HG03060 (cell line): ENCODE measurements at regions not wholly inside any gene's neighbourhood (a gene's known extent, or its start where the extent isn't known, plus 50 kb on each side); places are given as distances from the start of the nearest gene placed in this dataset.

ENCODE experiments used
- ATAC-seq: cut with Tn5 transposase; IDR thresholded peaks from one replicate; pipeline ENCODE4 v1.9.1; 2021; ENCODE audit warnings: low read depth, moderate number of reproducible peaks; ENCODE audit not compliant: unreplicated experiment

- ATAC-seq: no peak
These were observed 401.3 kb downstream of the BRINP1 start for GRCh38 chr9:118967901-118968300.

GRCh38 chr9:118975736-118976135, 393.5 kb downstream of the BRINP1 start:
- no peak for ATAC-seq

GRCh38 chr9:118976160-118976559, 393.1 kb downstream of the BRINP1 start:
- ATAC-seq: no peak

DNA sequence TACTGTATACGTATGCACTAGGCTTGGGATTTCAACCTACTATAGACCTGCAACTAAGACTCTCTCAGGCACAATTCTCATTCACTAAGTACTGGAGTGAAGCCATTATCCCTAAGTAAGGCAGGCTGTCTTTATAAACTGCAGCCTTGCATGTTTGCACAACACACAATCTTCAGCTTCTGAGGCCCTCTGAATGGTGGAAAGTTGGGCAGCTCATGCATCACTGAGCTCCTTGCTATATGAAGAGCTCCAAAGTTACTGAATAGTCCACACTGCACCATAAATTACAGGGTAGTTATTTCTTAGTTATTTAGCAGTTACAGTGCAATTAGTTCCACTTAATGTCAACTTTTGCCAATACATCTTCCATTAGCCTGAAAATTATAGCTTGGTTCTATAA, 384.6 kb downstream of the BRINP1 start:
- ATAC-seq: no peak

GRCh38 chr9:118985851-118986250, 383.4 kb downstream of the BRINP1 start:
- ATAC-seq: no peak

- no peak for ATAC-seq
These were observed 382.1 kb downstream of the BRINP1 start for GRCh38 chr9:118987167-118987566.

DNA sequence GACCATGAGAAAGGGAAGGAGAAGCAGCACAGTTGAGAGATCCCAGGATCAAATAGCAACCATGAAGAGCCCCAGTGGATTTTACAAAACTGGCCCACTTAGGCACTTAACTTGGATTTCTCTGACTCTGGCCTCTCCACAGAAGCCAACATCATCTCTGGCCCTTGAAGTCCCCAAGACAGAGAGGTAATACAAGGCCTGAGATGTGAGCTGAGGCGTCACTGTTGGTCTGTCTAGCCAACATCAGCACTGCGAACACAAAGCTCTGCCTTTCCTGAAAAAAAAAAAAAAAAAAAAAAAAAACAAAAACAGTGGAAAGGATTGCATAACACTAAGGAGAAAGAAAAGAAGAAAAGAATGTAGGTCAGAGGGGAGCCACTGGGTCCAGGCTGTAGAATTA, 378.3 kb downstream of the BRINP1 start:
- ATAC-seq: no peak

GRCh38 chr9:118991366-118992285, 377.6 kb downstream of the BRINP1 start:
- no peak for ATAC-seq

DNA sequence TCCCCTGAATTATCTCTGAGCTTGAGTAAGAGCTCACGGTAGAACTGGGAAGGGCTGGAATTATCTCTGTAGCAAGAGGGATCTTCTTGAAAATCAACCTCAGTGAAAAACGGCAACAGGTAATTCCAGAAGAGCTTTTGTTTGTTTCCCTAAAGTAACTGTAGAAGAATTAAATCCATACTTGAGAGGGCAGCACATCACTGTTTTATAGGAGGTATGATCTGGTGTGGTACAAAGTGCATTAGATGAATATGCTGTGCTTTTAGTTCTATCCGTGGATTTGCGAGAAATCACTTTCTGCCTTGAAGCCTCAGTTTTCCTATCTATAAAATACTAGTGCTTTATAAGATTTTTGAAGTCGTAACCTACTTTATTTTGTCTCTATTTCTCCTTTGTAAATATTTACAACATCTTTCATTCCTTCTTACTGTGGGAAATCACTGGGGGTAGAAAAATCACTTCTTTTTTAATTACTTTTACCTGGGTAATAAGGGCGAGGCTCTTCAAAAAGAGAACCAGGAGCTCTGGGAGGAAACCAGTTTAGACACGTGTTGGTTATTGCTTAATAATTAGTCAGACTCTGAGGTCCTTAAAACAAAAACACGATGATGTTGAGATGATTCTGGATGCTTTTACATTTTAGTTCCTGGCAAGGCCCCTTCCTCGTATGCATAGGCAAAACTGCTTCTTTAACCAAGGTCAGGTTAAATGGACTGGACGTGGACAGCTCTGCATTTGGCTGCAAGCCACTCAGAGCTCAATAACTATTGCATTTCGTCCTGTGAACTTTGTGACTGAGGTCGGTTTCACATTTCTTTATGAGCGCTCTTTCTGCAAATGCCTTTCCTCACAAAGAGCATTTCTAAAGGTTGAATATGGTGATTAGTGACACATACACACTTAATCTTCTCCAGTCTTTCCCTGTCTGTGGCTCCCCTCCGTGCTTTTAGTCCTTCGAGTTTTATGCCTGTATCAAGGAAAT, 376.1 kb downstream of the BRINP1 start:
- ATAC-seq: no peak

GRCh38 chr9:118993965-118994364, 375.3 kb downstream of the BRINP1 start:
- ATAC-seq: no peak

DNA sequence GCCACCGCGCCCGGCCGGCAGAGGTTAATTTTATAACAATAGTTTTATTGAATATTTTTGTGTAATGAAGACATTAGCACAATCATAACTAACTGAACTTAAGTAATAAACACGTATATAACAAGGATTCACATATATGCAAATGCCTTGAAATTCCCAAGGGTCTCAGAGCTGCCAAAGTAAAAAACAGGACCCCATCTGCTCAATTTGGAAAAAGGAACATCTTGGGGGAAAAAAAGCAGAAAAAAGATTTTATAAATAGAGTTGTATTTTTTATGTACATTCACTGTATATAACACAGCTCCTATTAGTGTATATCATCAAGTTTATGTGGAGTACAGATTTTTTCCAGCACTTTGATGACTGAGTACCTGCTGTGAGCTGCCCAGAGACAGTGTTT, 366.7 kb downstream of the BRINP1 start:
- no peak for ATAC-seq

DNA sequence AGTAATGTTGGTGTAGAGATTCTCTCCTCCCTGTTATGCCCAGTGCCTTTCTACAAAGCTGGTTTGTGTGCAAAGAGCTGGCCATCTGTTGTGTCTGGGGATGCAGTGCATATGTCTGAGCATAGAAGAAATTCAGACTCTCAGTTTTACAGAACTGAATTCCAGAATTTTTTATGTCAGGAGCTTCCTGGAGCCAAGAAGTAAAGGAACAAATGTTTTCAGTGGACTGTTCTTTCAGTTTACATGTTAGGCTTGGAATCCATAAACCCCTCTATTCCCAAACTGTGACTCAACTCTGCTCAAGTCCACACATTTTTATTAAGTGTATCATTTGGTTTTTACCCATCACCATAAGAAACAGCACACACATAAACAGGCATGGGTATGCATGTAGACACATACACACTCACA, 366.0 kb downstream of the BRINP1 start:
- no peak for ATAC-seq

GRCh38 chr9:119003882-119004617, 365.2 kb downstream of the BRINP1 start:
- no peak for ATAC-seq

DNA sequence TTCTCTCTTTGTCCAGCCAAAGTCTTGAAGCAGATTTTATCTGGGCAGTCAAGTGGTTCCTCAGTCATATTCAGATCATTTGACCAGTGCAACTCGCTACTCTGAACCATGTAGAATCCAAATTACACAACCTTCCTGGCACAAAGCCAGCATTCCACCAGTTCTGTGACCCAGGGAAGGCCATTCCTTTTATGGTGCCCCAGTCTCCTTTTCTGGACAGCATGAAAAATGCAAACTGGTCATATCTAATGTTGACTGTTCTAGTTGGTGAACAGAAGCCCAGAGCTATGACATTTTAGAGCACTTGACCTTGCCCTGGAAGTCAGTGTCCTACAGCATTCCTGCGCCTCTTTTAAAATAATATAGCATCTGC, 364.6 kb downstream of the BRINP1 start:
- ATAC-seq: no peak

GRCh38 chr9:119005162-119005561, 364.1 kb downstream of the BRINP1 start:
- no peak for ATAC-seq

GRCh38 chr9:119009249-119009648, 360.0 kb downstream of the BRINP1 start:
- ATAC-seq: no peak

GRCh38 chr9:119020284-119020683, 349.0 kb downstream of the BRINP1 start:
- no peak for ATAC-seq

DNA sequence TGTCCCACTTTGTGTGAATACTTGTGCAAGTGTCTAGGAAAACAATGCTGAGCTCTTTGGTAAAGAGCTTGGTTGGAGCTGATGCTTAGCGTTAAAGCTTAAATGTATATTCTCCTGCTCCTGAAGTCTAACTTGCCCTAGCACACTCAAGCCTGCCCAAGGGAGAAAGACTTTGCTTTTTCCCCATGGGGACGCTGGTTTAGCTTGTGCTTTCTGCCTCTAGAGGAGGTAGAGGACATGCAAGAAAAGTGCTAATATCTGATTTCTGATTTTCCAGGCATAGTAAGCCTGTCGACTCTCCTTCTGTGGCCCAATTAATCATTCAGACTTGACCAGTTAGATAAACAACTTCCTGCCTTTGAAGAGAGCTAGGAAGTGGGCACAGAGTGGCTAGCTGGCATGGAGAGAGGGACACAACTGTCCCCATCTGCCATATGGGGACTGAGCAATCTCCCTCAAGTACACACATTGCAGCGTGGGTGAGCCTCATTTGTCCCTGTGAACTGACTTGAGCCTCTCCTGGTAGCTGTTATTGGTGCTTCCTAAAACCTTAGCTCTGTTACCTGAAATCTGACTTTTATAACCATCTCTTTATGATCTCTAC, 348.4 kb downstream of the BRINP1 start:
- no peak for ATAC-seq

DNA sequence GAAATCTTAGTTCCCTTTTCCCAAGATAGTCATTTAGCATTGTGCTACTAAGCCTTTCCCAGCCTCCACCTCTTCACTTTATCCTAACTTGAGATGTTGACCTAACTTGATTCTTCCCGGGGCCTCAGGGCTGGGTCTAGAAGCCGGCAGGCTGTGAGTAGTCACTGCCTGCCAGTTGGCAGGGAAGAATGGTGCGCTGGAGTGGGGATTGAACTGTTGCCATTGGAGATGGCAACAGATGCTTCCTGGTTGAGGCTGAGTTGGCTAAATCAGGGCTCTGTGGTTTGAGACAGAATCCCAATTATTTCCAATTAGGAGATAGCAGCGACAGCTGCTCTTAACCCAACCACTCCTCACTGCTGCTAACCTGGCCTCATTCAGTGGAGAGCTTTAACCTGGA, 343.1 kb downstream of the BRINP1 start:
- ATAC-seq: no peak
